Medulla oblongata (tissue), 1 donor: ENCODE measurements at regions not wholly inside any gene's neighbourhood (a gene's known extent, or its start where the extent isn't known, plus 50 kb on each side); places are given as distances from the start of the nearest gene placed in this dataset.
A peak's percentile ranks its signal among the peaks of the same experiment; 100 is the strongest.
"Not testable (repeated sequence)": the region's sequence is repeated elsewhere in the genome, so short reads cannot be mapped to it uniquely, and the experiment has no call there.

ENCODE experiments used
- DNase-seq: peaks from one replicate; pipeline ENCODE4 v3.0.0-alpha.2; 2015; ENCODE audit errors: extremely low spot score

GRCh38 chr3:189375532-189375931 is 203.8 kb downstream of the TPRG1 start:
- DNase-seq: no peak

DNA sequence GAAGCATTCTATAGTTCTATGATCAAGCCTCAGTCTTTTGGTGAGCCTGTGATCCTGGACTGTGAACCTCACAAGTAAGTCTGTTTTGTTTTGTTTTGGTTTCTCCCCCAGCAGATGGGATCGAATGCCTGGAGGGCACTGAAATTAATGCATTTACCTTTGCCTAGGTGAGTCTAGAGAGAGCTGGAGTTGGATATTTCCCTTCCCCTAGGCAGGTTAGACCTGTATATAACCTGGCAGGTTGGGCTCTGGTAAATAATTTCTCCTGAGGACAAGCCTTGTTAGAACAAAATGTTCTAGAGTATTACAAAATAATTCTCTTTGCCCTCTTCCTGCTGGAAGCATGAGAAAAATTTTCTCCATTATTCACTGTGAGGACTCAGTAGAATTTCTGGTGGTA is 211.9 kb downstream of the TPRG1 start:
- no peak for DNase-seq

- not testable (repeated sequence) for DNase-seq
Measured at GRCh38 chr3:189385880-189386279, 214.1 kb downstream of the TPRG1 start.

- no peak for DNase-seq
Measured at GRCh38 chr3:189386739-189387138, 215.0 kb downstream of the TPRG1 start.

GRCh38 chr3:189389346-189389745 is 217.6 kb downstream of the TPRG1 start:
- no peak for DNase-seq

GRCh38 chr3:189393598-189393997 is 221.8 kb downstream of the TPRG1 start:
- DNase-seq: no peak

GRCh38 chr3:189394599-189395121 is 222.9 kb downstream of the TPRG1 start:
- DNase-seq: no peak

- no peak for DNase-seq
Measured at GRCh38 chr3:189395825-189396224, 224.1 kb downstream of the TPRG1 start.

GRCh38 chr3:189398656-189399055 is 226.9 kb downstream of the TPRG1 start:
- no peak for DNase-seq

GRCh38 chr3:189401196-189401595 is 229.4 kb downstream of the TPRG1 start:
- DNase-seq: no peak

DNA sequence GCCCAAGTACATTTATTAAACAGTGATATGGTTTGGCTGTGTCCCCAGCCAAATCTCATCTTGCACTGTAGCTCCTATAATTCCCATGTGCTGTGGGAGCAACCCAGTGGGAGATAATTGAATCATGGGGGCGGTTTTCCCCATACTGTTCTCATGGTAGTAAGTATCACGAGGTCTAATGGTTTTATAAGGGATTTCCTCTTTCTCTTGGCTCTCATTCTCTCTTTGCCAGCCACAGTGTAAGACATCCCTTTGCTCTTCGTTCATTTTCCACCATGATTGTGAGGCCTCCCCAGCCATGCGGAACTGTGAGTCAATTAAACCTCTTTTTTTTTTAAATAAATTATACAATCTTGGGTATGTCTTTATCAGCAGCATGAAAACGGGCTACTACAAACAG is 228.0 kb upstream of the TP63 start:
- no peak for DNase-seq

DNA sequence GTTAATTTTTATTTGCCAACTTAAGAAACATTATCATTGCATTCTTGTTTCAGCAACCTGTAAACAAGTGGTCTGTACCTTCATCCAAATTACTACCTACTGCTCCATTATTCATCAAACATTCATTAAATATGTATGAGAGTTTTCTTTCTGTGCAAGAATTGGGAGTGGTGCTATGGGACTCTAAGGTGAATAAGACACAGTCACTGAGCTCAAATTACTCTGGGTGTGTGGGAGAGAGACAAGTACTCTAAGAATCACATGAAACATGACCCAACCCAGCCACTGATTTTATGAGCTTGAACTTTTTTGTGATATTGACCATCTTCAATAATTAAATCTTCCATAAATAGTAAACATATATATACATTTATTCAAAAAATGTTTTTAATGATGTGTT is 227.2 kb upstream of the TP63 start:
- no peak for DNase-seq

DNA sequence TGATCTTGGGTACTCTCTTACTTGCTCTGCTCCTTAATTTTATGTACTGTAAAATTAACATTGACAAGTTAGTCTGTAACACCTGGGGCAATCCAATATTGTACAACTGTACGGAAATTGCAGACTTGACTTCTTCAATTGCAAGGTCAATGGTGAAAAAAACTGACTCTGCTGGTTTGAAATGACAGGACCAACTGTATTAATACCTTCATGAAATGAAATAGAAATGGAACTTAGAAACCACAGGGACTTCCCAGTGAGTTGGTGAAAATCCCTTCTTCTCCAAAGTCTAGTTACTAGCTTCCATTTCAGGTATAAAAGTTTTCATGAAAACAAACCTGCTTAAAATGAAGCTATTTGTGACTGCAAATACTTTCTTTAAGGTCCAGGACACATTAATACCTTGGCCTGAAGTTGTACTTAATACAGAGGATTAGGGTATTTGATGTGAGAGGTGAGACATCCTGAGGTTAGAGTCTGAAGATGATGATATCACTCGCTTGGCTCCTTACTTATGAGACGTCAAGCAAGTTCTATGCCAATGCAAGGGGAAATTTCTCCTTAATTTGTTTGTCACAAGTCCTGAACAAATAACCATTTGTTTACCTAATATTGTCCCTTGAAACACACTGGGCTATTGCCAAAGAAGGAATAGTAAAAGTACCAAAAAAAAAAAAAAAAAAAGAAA is 226.2 kb upstream of the TP63 start:
- no peak for DNase-seq

DNA sequence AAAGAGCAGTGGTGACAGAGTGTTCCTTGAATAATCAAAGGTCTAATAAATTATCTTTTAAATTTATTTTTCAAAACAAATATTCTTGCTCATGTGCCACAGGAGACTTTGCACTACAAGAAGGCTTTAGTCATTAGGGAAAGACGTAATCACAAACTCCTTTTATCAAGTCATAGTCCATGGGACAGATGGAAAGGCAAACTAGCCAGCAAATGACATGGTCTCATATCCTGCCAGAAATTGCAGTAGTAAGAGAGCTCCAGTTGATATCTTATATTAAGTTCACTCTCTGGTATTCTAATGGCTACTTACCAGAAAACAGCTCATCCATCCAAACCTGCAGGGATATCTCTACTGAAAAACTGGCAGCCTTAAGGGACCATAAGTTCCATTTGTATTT is 225.0 kb upstream of the TP63 start:
- no peak for DNase-seq

GRCh38 chr3:189410522-189410921 is 220.7 kb upstream of the TP63 start:
- DNase-seq: no peak

DNA sequence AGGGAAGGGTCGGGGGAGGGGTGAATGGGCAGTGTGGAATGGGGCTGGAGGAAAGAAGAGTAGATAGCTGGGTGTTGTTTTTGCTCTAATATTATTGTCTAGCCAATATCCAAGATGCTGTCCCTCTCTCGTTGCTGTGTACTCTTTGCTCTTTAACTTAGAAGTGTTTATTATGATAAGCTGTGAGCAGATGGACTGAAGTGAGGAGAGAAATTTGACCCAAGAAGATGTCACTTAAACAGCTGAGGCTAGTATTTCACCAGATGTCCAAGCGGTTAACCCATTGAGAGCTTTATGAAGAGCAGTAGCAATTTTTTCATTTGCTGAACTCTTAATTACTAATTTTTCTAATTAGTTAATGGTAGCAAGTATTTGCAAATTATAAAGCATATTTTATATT is 212.2 kb upstream of the TP63 start:
- no peak for DNase-seq

- DNase-seq: no peak
Measured at GRCh38 chr3:189419683-189420082, 211.5 kb upstream of the TP63 start.

DNA sequence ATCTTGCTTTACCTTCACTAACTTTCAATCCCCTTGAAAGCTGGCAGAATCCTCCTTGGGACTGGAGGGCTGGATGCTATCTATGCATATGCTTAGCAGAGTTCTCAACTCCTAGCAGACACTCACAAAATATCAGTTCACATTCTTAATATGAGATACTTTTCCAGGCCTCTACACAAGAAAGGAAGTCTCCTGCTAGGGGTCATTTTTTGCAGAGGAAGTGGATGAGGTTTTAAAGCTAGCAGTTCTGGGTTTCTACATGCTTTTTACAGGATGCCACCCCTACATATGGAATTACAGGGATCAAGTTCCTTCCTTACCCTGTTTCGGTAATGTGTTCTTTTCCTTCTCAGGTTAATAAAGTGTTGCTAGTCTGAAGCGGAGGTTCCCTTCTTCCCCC is 206.3 kb upstream of the TP63 start:
- DNase-seq: no peak

DNA sequence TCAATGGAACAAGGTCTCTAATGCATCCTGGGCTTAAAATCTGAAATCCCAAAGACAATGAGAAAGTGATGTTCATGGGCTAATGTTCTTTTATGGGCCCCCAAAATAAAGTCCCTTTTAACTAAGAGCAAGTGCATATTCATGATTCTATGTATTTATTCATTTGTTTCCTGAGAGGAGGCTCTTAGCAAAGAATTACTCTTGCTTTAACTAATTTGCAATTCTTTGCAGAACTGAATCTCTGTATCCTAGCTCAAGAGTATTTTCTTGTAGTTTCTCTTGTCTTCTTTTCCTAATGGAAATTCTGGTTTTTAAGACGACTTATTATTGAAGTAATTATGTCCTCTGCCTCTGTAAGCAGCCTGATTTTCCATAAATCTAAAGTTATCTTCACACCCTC is 202.2 kb upstream of the TP63 start:
- DNase-seq: no peak

DNA sequence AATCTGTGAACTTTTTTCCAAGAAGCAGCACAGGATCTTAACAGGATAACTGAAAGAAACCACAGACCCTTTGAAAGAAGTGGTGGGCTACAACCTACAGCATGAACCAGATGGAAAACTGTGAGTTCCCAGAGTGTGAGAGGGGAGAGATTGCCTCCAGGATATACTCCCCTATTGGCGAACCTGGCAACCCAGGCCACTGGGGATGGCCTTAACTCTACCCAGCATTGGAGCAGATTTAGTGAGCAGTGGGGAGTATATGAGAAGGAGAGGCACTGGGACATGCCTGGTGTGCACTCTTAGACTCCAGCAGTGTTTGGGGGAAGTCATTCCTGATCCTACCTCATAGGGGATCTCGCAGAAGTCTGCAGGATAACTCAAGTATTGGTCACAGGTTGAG is 201.0 kb upstream of the TP63 start:
- DNase-seq: no peak

GRCh38 chr3:189442257-189442656 is 188.9 kb upstream of the TP63 start:
- not testable (repeated sequence) for DNase-seq

DNA sequence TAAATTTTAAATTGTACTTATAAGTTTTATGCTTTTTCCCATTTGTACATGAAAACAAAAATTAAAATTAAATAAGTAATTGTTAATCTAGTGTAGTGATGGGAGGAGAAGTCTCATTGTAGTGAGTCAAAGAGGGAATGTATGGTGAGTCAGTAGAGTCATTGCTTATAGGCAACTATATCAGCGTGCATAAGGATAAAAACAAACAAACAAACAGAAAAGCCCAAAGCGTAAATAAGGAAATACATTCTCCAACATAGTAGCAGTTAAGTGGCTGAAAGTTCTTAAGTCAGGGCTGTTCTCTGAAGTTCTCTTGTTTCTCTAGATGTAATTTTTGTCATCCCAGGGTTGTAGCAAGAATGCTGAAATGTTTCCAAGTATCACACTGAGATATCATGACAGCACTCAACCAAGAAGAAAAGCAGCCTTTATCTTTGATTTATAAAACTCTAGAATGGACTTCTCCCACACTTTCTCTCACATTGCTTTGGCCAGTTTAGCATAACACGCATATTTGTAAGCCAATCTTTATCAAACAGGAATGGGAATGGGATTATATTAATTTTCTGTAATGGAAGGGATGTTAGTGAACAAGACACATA is 184.1 kb upstream of the TP63 start:
- DNase-seq: no peak

- no peak for DNase-seq
Measured at GRCh38 chr3:189449084-189449483, 182.1 kb upstream of the TP63 start.

GRCh38 chr3:189455009-189455408 is 176.2 kb upstream of the TP63 start:
- DNase-seq: peak; percentile 9
